Panc1 (cell line): ENCODE measurements at regions not wholly inside any gene's neighbourhood (a gene's known extent, or its start where the extent isn't known, plus 50 kb on each side); places are given as distances from the start of the nearest gene placed in this dataset.

Source experiments
- ATAC-seq: fragments of 200-7000 bp; cut with Tn5 transposase; 2 replicates; pipeline ENCODE4 v1.9.1; 2020; ENCODE audit warnings: mild to moderate bottlenecking, moderate library complexity
- BruUV-seq: library from RNA; stranded (reverse); fragments of 400-500 nt; replicated peaks from 2 replicates; lab custom pipeline; 2021; lab: Mats Ljungman, UMichigan
- CTCF ChIA-PET: fragments of 300-600 bp; sonication (Branson Sonifier 250); formaldehyde crosslinking; loops from one replicate; lab custom pipeline; 2022; ENCODE audit warnings: antibody characterized with exemption; lab: Charles Lee
- POLR2A ChIA-PET: fragments of 300-600 bp; sonication (Branson Sonifier 250); formaldehyde crosslinking; loops from one replicate; lab custom pipeline; 2022; ENCODE audit warnings: antibody characterized with exemption; lab: Charles Lee
- DNase-seq: peaks from one replicate; pipeline ENCODE4 v3.0.0-alpha.2; 2010; ENCODE audit warnings: low read depth, low spot score
- H3K27ac ChIP-seq: 2 replicates; pipeline ENCODE4 v1.5.1; 2011; ENCODE audit warnings: mild to moderate bottlenecking, low read length, inconsistent platforms
- H3K27me3 ChIP-seq: fragments of 200-500 bp; sonication (Bioruptor generic); 2 replicates; pipeline ENCODE4 v1.6.0; 2014; ENCODE audit warnings: low read length, inconsistent platforms; ENCODE audit not compliant: control insufficient read depth, insufficient read depth
- H3K36me3 ChIP-seq: fragments of 200-500 bp; sonication (Bioruptor generic); 2 replicates; pipeline ENCODE4 v1.5.1; 2014; ENCODE audit warnings: inconsistent platforms, mild to moderate bottlenecking, low read length, moderate library complexity; ENCODE audit not compliant: control insufficient read depth, insufficient read depth
- H3K4me1 ChIP-seq: 2 replicates; pipeline ENCODE4 v1.5.1; 2011; ENCODE audit warnings: inconsistent platforms, mild to moderate bottlenecking, low read length, moderate library complexity; ENCODE audit not compliant: control insufficient read depth, insufficient read depth
- H3K4me3 ChIP-seq, 2 experiments: 2 replicates each; pipeline ENCODE4 v1.5.1; 2011 to 2012; ENCODE audit warnings: low read depth in 2 of 2, low read length in 2 of 2, mild to moderate bottlenecking in 2 of 2, inconsistent platforms in 1 of 2, moderate library complexity in 1 of 2
- H3K9me3 ChIP-seq: fragments of 200-500 bp; sonication (Bioruptor generic); 2 replicates; pipeline ENCODE4 v1.5.1; 2014; ENCODE audit warnings: low read depth, mild to moderate bottlenecking, inconsistent platforms, low read length, moderate library complexity; ENCODE audit not compliant: control insufficient read depth, insufficient read depth
- REST ChIP-seq, 2 experiments: IDR thresholded peaks; 2 replicates each; pipeline ENCODE4 v1.6.1; 2011 to 2012; ENCODE audit warnings: low read depth in 2 of 2, control low read depth in 1 of 2, low read length in 1 of 2, mild to moderate bottlenecking in 1 of 2, moderate library complexity in 1 of 2; ENCODE audit not compliant: insufficient read depth in 1 of 2
- in situ Hi-C: cut with HindIII; loops from 2 replicates; pipeline ENCODE4 v1.10.0; 2016; ENCODE audit warnings: low sequenced_read_pairs, low pct_unique_long_range_greater_than_20kb
- intact Hi-C: fragments of 100-400 bp; cut with micrococcal nuclease; formaldehyde crosslinking; loops from one replicate; pipeline ENCODE4 v1.10.0; 2022; ENCODE audit not compliant: unreplicated experiment

DNA sequence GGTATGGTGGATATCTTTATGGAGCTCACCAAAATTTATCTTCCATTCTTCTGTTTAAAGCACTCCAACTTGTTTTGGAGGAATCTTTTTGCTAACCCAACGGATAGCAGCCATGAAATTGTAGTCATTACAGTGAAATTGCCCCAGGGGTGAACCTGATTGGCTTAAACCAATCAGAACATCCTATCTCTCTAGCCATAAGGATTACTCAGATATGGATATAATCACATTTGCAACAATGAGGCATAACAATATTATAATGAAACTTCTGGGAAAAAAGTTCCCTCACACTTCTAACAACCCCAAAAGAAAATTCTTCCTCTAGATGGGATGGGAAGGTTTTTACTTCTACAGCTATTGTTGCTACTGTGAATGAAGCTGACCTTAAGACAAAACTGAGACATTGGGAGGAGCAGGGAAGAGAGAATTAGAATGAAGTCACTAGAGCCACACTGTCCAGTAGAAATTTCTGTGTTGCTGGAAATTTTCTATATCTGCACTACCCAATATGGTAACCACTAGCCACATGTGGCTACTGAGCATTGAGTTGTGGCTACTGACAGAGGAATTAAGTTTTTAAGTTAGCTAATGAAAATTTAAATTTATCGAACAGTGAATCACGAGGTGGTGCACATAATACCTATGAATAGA is 50.4 kb upstream of the ARHGAP21 start:
- Histone ChIP-seq H3K4me1 (no peaks in the 10 kb centered on the region), H3K36me3 (no peaks in the 10 kb centered on the region), H3K4me3 (no peak overlapping the region), H3K9me3 (no peaks in the 10 kb centered on the region), H3K27ac (no peak overlapping the region), H3K27me3 (no peaks in the 10 kb centered on the region)
- in situ Hi-C loops (no loop called here), intact Hi-C loops (no loop called here)
- BruUV-seq, result no TSS peak
- CTCF ChIA-PET, result no interaction called here
- ATAC-seq (no peak), DNase-seq (no peak)
- no peak for TF ChIP-seq REST (IDR thresholded peaks at IDR 0.05; ENCODE audit: insufficient read depth in 1 of 2, low read depth in 2 of 2, low read length in 1 of 2)
- POLR2A ChIA-PET, result no interaction called here
